LNCAP (cell line): ENCODE measurements at regions not wholly inside any gene's neighbourhood (a gene's known extent, or its start where the extent isn't known, plus 50 kb on each side); places are given as distances from the start of the nearest gene placed in this dataset.

Source experiments
- TF ChIP-seq, protein P1 (sequence below): fragments of 450-650 bp; IDR thresholded peaks from 2 replicates; pipeline ENCODE4 v1.5.1; 2017; ENCODE audit warnings: mild to moderate bottlenecking

DNA sequence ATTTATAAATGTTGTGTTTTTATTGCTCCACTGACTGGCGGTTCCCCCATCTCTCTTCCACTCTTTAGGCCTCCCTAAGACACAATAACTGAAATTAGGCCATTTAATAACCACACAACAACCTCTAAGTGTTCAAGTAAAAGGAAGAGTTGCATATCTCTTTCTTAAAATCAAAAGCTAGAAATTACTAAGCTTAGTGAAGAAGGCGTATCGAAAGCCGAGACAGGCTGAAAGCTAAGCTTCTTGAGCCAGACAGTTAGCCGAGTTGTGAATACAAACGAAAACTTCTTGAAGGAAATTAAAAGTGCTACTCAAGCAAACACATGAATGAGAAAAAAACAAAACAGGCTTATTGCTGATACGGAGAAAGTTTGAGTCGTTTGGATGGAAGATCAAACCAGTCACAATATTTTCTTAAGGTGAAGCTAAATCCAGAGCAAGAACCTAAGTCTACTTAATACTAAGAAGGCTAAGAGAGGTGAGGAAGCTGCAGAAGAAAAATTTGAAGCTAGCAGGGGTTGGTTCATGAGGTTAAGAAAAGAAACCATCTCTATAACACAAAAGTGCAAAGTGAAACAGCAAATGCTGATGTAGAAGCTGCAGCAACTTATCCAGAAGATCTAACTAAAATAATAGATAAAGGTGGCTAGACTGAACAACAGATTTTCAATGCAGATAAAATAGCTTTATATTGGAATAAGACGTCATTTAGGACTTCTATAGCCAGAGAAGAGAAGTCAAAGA is 194.0 kb upstream of the TTC29 start:
- TF ChIP-seq, protein P1, sequence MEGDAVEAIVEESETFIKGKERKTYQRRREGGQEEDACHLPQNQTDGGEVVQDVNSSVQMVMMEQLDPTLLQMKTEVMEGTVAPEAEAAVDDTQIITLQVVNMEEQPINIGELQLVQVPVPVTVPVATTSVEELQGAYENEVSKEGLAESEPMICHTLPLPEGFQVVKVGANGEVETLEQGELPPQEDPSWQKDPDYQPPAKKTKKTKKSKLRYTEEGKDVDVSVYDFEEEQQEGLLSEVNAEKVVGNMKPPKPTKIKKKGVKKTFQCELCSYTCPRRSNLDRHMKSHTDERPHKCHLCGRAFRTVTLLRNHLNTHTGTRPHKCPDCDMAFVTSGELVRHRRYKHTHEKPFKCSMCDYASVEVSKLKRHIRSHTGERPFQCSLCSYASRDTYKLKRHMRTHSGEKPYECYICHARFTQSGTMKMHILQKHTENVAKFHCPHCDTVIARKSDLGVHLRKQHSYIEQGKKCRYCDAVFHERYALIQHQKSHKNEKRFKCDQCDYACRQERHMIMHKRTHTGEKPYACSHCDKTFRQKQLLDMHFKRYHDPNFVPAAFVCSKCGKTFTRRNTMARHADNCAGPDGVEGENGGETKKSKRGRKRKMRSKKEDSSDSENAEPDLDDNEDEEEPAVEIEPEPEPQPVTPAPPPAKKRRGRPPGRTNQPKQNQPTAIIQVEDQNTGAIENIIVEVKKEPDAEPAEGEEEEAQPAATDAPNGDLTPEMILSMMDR: no peak

DNA sequence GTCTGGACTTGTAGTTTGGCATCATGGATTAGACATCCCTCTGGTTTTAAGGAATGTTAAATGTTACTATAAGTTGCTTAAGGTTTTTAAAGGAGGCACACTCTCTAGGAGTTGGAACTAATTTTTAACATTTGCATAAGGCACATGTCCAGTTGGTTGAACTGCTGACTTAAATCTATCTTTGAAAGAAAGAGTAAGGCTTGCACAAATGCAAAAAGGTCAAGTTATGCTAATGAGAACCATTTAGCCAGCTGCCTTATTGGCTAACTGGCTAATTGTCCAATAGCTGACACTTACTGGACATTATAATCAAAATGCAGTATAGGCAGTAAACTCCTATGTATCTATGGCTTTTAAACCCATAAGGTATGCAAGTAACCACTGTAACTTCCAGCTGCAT is 206.1 kb upstream of the TTC29 start:
- TF ChIP-seq, protein P1: no peak

GRCh38 chr4:147157860-147158701 is 212.4 kb upstream of the TTC29 start:
- TF ChIP-seq, protein P1: peak; percentile 35; the same call in 1 of the 2 replicates

GRCh38 chr4:147160908-147161513 is 215.3 kb upstream of the TTC29 start:
- TF ChIP-seq, protein P1: peak; percentile 75

DNA sequence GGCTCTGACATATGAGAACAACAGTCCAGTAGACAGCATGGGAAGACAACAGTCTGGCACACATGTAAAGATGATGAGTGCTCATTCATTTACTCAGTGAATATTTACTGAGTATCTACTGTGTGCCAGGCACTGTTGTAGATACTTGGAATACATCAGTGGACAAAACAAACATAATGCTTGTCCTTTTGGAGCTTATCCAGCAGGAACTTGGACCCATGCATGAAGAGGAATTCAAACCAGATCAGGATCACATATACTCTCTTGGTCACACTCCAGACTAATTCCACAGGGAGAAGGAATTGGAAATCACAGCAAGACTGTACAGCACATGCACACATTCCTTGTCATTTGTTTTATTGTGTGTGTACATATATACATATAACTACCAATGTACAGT is 217.6 kb upstream of the TTC29 start:
- TF ChIP-seq, protein P1: no peak

DNA sequence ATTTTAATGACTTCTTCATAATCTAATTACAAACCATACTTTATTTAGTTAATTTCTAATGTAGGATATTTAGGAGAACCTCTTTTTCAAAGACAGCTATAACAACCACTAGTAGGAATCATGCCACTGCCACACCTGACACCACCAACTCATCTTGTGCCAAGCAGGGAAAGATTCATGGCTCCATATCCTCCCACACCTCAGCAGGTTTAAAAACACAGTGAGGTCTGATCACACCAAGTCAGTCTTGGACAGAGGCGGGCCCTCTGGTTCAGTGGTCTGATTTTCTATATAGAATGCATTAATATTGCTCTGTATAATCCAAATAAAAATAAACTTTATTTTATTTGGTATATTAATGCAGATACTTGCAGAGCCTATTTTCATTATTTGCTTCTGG is 227.7 kb upstream of the TTC29 start:
- TF ChIP-seq, protein P1: no peak

GRCh38 chr4:147173797-147174432 is 228.3 kb upstream of the TTC29 start:
- TF ChIP-seq, protein P1: no peak
